ENCODE measurements at regions not wholly inside any gene's neighbourhood (a gene's known extent, or its start where the extent isn't known, plus 50 kb on each side); places are given as distances from the start of the nearest gene placed in this dataset.
A peak's percentile ranks its signal among the peaks of the same experiment; 100 is the strongest.
"Not testable (repeated sequence)": the region's sequence is repeated elsewhere in the genome, so short reads cannot be mapped to it uniquely, and the experiment has no call there.

- no peaks in the 10 kb centered on the region for H3K27me3 ChIP-seq (ENCODE audit: control insufficient read depth in 5 of 5, insufficient read depth in 4 of 5, low read length in 5 of 5)
- no peak overlapping the region for H3K4me3 ChIP-seq (ENCODE audit: low read depth in 1 of 5, low read length in 5 of 5)
- no peak overlapping the region for H3K27ac ChIP-seq (ENCODE audit: low read depth, low read length)
- no peak overlapping the region for H3K9ac ChIP-seq (ENCODE audit: low read length in 5 of 5)
- H3K4me1 ChIP-seq (ENCODE audit: control insufficient read depth in 5 of 5, insufficient read depth in 5 of 5, low read length in 5 of 5) = peaks cover 0 to 8% (median 6%) of the 10 kb centered on the region in 5 donors
- peaks cover 0 to 6% (median 0%) of the 10 kb centered on the region in 5 donors for H3K9me3 ChIP-seq (ENCODE audit: control insufficient read depth in 5 of 5, low read length in 5 of 5)
- no peaks in the 10 kb centered on the region for H3K36me3 ChIP-seq (ENCODE audit: control insufficient read depth in 5 of 5, insufficient read depth in 5 of 5, low read length in 5 of 5)
These were observed 105.7 kb upstream of the ZEB2 start for GRCh38 chr2:144625626-144626025.

- peaks cover 0 to 6% (median 0%) of the 10 kb centered on the region in 5 donors for H3K9me3 ChIP-seq (ENCODE audit: control insufficient read depth in 5 of 5, low read length in 5 of 5)
- no peak overlapping the region for H3K27ac ChIP-seq (ENCODE audit: low read depth, low read length)
- no peaks in the 10 kb centered on the region for H3K27me3 ChIP-seq (ENCODE audit: control insufficient read depth in 5 of 5, insufficient read depth in 4 of 5, low read length in 5 of 5)
- no peak overlapping the region for H3K4me3 ChIP-seq (ENCODE audit: low read depth in 1 of 5, low read length in 5 of 5)
- H3K9ac ChIP-seq (ENCODE audit: low read length in 5 of 5) = no peak overlapping the region
- H3K4me1 ChIP-seq (ENCODE audit: control insufficient read depth in 5 of 5, insufficient read depth in 5 of 5, low read length in 5 of 5) = peaks cover 0 to 8% (median 6%) of the 10 kb centered on the region in 5 donors
- H3K36me3 ChIP-seq (ENCODE audit: control insufficient read depth in 5 of 5, insufficient read depth in 5 of 5, low read length in 5 of 5) = no peaks in the 10 kb centered on the region
These were observed 105.3 kb upstream of the ZEB2 start for GRCh38 chr2:144625226-144625625.

GRCh38 chr2:144624451-144624850 lies 104.5 kb upstream of the ZEB2 start:
- peaks cover 0 to 8% (median 6%) of the 10 kb centered on the region in 5 donors for H3K4me1 ChIP-seq (ENCODE audit: control insufficient read depth in 5 of 5, insufficient read depth in 5 of 5, low read length in 5 of 5)
- H3K9me3 ChIP-seq (ENCODE audit: control insufficient read depth in 5 of 5, low read length in 5 of 5) = peaks cover 0 to 6% (median 0%) of the 10 kb centered on the region in 5 donors
- no peak overlapping the region for H3K4me3 ChIP-seq (ENCODE audit: low read depth in 1 of 5, low read length in 5 of 5)
- no peak overlapping the region for H3K27ac ChIP-seq (ENCODE audit: low read depth, low read length)
- H3K9ac ChIP-seq (ENCODE audit: low read length in 5 of 5) = no peak overlapping the region
- no peaks in the 10 kb centered on the region for H3K27me3 ChIP-seq (ENCODE audit: control insufficient read depth in 5 of 5, insufficient read depth in 4 of 5, low read length in 5 of 5)
- H3K36me3 ChIP-seq (ENCODE audit: control insufficient read depth in 5 of 5, insufficient read depth in 5 of 5, low read length in 5 of 5) = no peaks in the 10 kb centered on the region

GRCh38 chr2:144622373-144622772 lies 102.5 kb upstream of the ZEB2 start:
- not testable (repeated sequence) for H3K27ac ChIP-seq (ENCODE audit: low read depth, low read length); H3K36me3 ChIP-seq (ENCODE audit: control insufficient read depth in 5 of 5, insufficient read depth in 5 of 5, low read length in 5 of 5); H3K4me3 ChIP-seq (ENCODE audit: low read depth in 1 of 5, low read length in 5 of 5); H3K9me3 ChIP-seq (ENCODE audit: control insufficient read depth in 5 of 5, low read length in 5 of 5); H3K9ac ChIP-seq (ENCODE audit: low read length in 5 of 5); H3K4me1 ChIP-seq (ENCODE audit: control insufficient read depth in 5 of 5, insufficient read depth in 5 of 5, low read length in 5 of 5); H3K27me3 ChIP-seq (ENCODE audit: control insufficient read depth in 5 of 5, insufficient read depth in 4 of 5, low read length in 5 of 5)

GRCh38 chr2:144621266-144621665 lies 101.3 kb upstream of the ZEB2 start:
- Histone ChIP-seq H3K27me3 (ENCODE audit: control insufficient read depth in 5 of 5, insufficient read depth in 4 of 5, low read length in 5 of 5) (no peaks in the 10 kb centered on the region), H3K27ac (ENCODE audit: low read depth, low read length) (no peak overlapping the region), H3K4me1 (ENCODE audit: control insufficient read depth in 5 of 5, insufficient read depth in 5 of 5, low read length in 5 of 5) (peaks cover 0 to 8% (median 6%) of the 10 kb centered on the region in 5 donors), H3K4me3 (ENCODE audit: low read depth in 1 of 5, low read length in 5 of 5) (no peak overlapping the region), H3K36me3 (ENCODE audit: control insufficient read depth in 5 of 5, insufficient read depth in 5 of 5, low read length in 5 of 5) (no peaks in the 10 kb centered on the region), H3K9ac (ENCODE audit: low read length in 5 of 5) (no peak overlapping the region), H3K9me3 (ENCODE audit: control insufficient read depth in 5 of 5, low read length in 5 of 5) (peaks cover 0 to 9% (median 0%) of the 10 kb centered on the region in 5 donors)

DNA sequence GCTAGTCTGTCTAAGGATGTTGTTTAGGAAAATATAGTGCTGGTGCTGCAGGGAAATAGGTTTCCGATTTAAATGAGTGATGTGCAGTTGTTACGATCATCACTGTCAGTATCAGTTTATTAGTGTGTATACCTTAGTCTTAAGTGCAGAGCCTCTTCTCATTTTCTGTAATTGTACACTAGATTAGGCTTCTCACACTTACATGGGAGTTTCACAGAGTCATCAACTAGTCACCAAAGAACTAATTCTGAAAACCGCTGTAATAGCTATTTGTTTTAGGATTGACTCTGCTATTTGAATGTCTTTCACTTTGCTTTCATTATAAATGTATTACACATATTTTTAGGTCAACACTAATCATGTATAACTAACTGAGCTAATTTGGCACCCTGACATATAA lies 99.8 kb upstream of the ZEB2 start:
- Histone ChIP-seq H3K4me1 (ENCODE audit: control insufficient read depth in 5 of 5, insufficient read depth in 5 of 5, low read length in 5 of 5) (peaks cover 0 to 5% (median 0%) of the 10 kb centered on the region in 5 donors), H3K36me3 (ENCODE audit: control insufficient read depth in 5 of 5, insufficient read depth in 5 of 5, low read length in 5 of 5) (no peaks in the 10 kb centered on the region), H3K4me3 (ENCODE audit: low read depth in 1 of 5, low read length in 5 of 5) (no peak overlapping the region), H3K27me3 (ENCODE audit: control insufficient read depth in 5 of 5, insufficient read depth in 4 of 5, low read length in 5 of 5) (no peaks in the 10 kb centered on the region), H3K9me3 (ENCODE audit: control insufficient read depth in 5 of 5, low read length in 5 of 5) (peaks cover 0 to 9% (median 0%) of the 10 kb centered on the region in 5 donors), H3K9ac (ENCODE audit: low read length in 5 of 5) (no peak overlapping the region), H3K27ac (ENCODE audit: low read depth, low read length) (no peak overlapping the region)

- H3K9ac ChIP-seq (ENCODE audit: low read length in 5 of 5); H3K4me3 ChIP-seq (ENCODE audit: low read depth in 1 of 5, low read length in 5 of 5); H3K4me1 ChIP-seq (ENCODE audit: control insufficient read depth in 5 of 5, insufficient read depth in 5 of 5, low read length in 5 of 5); H3K27ac ChIP-seq (ENCODE audit: low read depth, low read length); H3K36me3 ChIP-seq (ENCODE audit: control insufficient read depth in 5 of 5, insufficient read depth in 5 of 5, low read length in 5 of 5); H3K9me3 ChIP-seq (ENCODE audit: control insufficient read depth in 5 of 5, low read length in 5 of 5); H3K27me3 ChIP-seq (ENCODE audit: control insufficient read depth in 5 of 5, insufficient read depth in 4 of 5, low read length in 5 of 5): not testable (repeated sequence)
These were observed 97.3 kb upstream of the ZEB2 start for GRCh38 chr2:144617171-144617570.

DNA sequence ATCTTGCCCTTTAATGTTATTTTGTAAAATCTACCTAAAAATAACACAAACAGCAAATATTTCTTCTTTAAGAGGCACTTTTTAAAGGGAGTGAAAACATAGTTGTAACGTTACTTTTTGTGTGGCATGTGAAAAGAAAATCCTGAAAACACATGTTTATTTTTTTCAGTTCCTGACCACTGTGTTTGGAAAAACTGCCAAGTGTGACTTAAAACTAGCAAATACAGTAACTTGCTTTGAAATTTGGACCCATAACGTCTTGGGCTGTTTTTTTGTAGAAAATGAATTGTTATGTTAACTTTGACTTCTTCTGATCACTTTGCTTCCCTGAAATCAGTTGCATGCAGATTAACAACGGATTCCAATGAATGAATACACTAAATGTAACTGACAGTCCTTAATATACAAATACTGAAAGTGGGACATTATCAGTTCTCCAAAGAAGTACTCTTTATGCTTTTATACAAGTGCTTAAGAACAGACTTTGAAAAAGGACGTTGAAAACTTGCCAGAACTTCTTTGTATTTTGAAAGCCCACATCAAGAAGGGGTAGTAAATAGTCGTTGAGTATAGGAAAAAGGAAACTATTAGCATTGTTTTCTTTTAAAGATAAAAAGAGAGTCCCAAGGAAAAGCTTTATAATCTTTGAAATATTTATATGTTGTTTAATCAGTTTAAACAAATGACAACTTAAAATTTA lies 96.1 kb upstream of the ZEB2 start:
- Histone ChIP-seq H3K27ac (ENCODE audit: low read depth, low read length) (no peak overlapping the region), H3K27me3 (ENCODE audit: control insufficient read depth in 5 of 5, insufficient read depth in 4 of 5, low read length in 5 of 5) (no peaks in the 10 kb centered on the region), H3K4me1 (ENCODE audit: control insufficient read depth in 5 of 5, insufficient read depth in 5 of 5, low read length in 5 of 5) (peaks cover 0 to 5% (median 0%) of the 10 kb centered on the region in 5 donors), H3K9me3 (ENCODE audit: control insufficient read depth in 5 of 5, low read length in 5 of 5) (peaks cover 0 to 5% (median 3%) of the 10 kb centered on the region in 5 donors), H3K9ac (ENCODE audit: low read length in 5 of 5) (no peak overlapping the region), H3K4me3 (ENCODE audit: low read depth in 1 of 5, low read length in 5 of 5) (no peak overlapping the region), H3K36me3 (ENCODE audit: control insufficient read depth in 5 of 5, insufficient read depth in 5 of 5, low read length in 5 of 5) (no peaks in the 10 kb centered on the region)

GRCh38 chr2:144607891-144608521 lies 88.1 kb upstream of the ZEB2 start:
- Histone ChIP-seq H3K4me1 (ENCODE audit: control insufficient read depth in 5 of 5, insufficient read depth in 5 of 5, low read length in 5 of 5) (peaks cover 0 to 3% (median 0%) of the 10 kb centered on the region in 5 donors), H3K27ac (ENCODE audit: low read depth, low read length) (no peak overlapping the region), H3K36me3 (ENCODE audit: control insufficient read depth in 5 of 5, insufficient read depth in 5 of 5, low read length in 5 of 5) (no peaks in the 10 kb centered on the region), H3K9me3 (ENCODE audit: control insufficient read depth in 5 of 5, low read length in 5 of 5) (no peaks in the 10 kb centered on the region), H3K9ac (ENCODE audit: low read length in 5 of 5) (no peak overlapping the region), H3K27me3 (ENCODE audit: control insufficient read depth in 5 of 5, insufficient read depth in 4 of 5, low read length in 5 of 5) (no peaks in the 10 kb centered on the region), H3K4me3 (ENCODE audit: low read depth in 1 of 5, low read length in 5 of 5) (no peak overlapping the region)

DNA sequence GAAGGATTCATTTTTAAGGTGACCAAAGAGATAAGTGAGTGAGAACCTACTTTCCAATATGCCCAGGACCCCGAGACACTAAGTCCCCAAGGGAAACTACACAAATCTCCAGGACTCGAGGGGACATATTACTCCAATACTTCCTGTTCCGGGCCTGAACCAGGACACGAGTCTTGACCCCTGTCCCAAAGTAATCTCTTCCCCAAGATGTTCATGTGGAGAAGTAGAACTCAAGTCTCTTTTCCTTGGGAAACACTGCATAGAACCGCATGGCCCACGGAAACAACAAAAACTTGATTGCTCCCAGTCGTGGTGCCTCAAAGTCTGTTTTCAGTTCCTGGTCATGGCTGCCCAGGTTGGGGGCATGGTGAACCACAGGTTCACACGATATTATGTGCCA lies 87.2 kb upstream of the ZEB2 start:
- H3K9me3 ChIP-seq (ENCODE audit: control insufficient read depth in 5 of 5, low read length in 5 of 5) = no peaks in the 10 kb centered on the region

More for the DNA sequence above, 87.2 kb upstream of the ZEB2 start:
- Histone ChIP-seq H3K4me3 (ENCODE audit: low read depth in 1 of 5, low read length in 5 of 5) (peak overlapping the region in 1 of 5 donors; percentile 29), H3K4me1 (ENCODE audit: control insufficient read depth in 5 of 5, insufficient read depth in 5 of 5, low read length in 5 of 5) (peaks cover 0 to 3% (median 0%) of the 10 kb centered on the region in 5 donors), H3K27me3 (ENCODE audit: control insufficient read depth in 5 of 5, insufficient read depth in 4 of 5, low read length in 5 of 5) (no peaks in the 10 kb centered on the region), H3K27ac (ENCODE audit: low read depth, low read length) (no peak overlapping the region), H3K9ac (ENCODE audit: low read length in 5 of 5) (no peak overlapping the region), H3K36me3 (ENCODE audit: control insufficient read depth in 5 of 5, insufficient read depth in 5 of 5, low read length in 5 of 5) (no peaks in the 10 kb centered on the region)
